Tongue (tissue), 1 donor: ENCODE measurements at regions not wholly inside any gene's neighbourhood (a gene's known extent, or its start where the extent isn't known, plus 50 kb on each side); places are given as distances from the start of the nearest gene placed in this dataset.
"Not testable (repeated sequence)": the region's sequence is repeated elsewhere in the genome, so short reads cannot be mapped to it uniquely, and the experiment has no call there.

Experiments
- DNase-seq: peaks from one replicate; pipeline ENCODE4 v3.0.0-alpha.2; 2015

DNA sequence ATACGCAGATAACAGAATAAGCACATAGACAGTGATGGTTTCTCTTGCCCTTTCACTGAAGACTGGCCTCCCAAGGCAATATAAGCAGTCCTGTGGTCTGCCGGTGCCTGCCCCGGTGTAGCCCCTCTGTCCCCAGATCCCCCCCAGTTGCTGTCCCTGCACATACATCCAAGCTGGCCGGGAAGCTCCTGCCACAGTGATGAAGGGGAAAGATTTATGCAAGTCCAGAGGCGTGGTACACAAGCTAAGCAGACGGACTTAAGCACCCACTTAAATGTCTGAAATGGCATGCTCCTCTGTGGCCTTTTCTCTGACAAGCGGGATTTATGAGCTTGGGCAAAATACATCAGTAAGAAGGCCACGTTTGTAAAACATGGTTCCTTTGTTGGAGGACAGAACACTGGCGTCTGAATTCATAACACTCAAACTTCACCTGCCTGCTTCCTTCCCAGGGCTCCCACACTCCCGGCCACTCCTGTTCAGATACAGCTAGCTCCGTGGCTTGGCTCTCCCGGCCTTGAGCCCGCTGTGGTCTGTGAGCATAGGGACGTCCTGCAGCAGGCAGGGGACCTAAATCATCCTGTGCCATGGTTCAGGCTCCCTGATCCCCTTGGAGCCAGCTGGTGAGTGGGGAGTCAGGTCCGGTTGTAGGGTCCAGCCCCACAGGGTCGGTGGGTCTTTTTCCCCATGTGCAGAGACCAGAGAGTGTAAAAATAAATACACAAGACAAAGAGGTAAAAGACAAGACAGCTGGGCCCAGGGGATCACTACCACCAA, 61.7 kb upstream of the PPP2R2D start:
- DNase-seq = no peak

GRCh38 chr10:131839880-131840787, 60.7 kb upstream of the PPP2R2D start:
- DNase-seq = not testable (repeated sequence)

GRCh38 chr10:131840788-131841118, 60.1 kb upstream of the PPP2R2D start:
- no peak for DNase-seq

GRCh38 chr10:131841131-131841660, 59.6 kb upstream of the PPP2R2D start:
- DNase-seq = no peak

DNA sequence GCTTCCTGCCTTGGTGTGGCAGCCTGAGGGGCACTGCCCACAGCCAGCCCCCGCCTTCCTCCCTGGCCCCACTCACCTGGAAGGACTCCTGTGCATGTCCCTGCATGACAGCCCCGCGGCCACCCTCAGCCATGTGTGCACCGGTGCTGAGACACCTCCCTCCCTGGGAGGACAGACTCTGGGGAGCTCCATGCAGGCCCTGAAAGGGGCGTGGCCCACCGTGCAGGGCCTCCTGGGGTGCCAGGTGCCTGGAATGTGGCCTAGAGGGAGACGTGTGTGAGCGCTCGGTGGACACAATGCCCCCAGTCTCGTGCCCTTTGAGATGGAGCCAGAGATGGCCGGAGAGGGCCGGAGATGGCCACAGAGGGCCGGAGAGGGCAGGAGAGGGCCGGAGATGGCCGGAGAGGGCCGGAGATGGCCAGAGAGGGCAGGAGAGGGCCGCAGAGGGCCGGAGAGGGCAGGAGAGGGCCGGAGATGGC, 59.1 kb upstream of the PPP2R2D start:
- DNase-seq = no peak

DNA sequence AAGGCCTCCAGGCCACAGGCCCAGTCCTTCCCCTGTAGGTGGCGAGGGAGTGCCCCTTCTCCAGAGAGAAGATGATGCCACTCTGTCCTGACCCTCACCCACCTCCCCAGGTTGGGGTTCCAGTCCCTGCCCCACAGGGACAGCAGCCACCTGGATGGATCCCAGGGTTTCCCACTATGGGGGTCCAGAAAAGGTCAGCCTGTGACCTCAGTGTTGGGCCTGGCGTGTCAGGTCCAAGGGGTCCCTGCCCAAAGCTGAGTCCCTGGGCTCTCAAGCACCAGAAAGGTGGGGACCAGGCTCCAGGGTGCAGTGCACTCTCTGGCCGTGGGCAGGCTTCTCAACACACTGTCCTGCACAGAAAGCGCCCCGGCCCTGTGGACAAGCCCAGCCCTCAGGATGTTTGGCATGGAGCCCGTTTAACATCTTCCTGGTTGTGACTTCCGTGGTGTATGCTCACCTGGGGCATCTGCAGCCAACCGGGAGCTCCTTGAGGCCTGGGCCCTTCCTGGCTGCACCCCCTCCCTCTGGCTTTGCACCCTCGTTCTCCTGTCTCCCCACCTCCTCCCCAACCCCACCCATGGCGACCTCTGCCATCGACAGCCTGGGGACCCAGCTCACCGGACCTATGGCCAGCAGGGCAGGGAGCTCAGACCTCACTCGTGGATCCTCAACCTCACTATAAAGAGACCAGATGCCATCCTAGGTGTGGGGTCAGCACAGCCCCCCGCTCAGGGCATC, 58.3 kb upstream of the PPP2R2D start:
- DNase-seq = no peak

DNA sequence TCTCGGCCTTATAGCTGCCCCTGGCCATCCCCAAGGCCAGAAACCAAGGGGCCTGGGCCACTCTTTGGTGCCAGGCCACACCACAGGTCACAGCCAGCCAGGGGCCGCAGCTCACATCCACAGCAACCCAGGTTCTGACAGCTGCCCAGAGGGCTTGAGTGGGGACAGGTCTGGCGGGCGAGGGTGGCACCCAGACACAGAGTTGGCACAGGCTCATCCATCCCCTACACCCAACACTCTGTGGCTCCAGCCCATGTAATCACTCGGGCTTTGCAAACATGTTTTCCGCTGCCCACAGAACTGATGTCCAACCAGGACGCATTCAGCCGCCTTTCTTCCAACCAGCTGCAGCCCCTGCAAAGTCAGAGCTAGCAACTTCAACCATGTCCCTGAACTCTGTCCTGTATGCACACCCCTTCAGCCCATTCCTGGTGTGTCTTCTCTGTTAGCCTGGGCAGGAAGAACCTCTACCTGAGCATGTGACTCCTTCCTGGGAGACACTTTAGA, 57.7 kb upstream of the PPP2R2D start:
- DNase-seq = no peak

DNA sequence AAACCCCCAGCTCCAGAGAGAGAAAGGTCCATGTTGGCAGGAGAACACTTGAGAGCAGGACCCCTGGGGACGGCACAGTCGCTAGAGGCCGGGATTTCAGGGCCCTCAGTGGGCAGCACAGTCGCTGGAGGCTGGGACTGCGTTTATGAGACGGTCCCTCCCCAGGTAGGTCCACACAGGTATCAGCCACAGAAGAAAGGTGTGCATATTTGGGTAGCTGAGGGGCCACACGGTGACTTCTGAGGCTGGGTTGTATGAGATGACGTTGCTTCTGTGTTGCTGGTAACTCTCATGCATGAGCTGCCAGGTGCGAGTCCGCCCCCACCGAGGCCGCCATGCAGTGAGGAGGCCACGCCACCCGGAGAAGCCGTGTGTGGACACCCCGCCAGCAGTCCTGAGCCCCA, 56.9 kb upstream of the PPP2R2D start:
- DNase-seq = no peak

DNA sequence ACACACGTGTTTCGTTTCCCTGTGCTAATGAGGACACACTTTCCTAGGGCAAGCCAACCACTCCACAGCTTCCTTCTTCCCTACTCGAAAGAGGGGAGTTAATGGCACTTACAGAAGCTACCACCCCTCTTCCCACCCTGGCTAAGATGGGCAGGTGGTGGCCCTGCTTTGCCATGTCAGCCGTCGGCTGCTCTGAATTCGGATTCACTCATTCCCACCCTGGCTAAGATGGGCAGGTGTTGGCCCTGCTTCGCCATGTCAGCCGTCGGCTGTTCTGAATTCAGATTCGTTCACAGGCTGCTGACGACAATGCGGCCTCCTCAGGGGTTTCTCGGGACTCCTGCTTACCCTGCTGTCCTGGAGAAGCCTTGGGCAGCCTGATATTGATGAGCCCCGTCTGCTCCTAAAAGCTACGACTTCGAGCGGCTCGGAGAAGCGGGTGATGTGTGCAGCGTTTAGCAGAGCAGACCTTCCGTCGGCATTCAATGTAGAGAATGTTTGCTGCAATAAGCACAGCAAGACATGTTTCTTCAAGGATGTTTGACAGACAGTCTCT, 56.2 kb upstream of the PPP2R2D start:
- DNase-seq = no peak

DNA sequence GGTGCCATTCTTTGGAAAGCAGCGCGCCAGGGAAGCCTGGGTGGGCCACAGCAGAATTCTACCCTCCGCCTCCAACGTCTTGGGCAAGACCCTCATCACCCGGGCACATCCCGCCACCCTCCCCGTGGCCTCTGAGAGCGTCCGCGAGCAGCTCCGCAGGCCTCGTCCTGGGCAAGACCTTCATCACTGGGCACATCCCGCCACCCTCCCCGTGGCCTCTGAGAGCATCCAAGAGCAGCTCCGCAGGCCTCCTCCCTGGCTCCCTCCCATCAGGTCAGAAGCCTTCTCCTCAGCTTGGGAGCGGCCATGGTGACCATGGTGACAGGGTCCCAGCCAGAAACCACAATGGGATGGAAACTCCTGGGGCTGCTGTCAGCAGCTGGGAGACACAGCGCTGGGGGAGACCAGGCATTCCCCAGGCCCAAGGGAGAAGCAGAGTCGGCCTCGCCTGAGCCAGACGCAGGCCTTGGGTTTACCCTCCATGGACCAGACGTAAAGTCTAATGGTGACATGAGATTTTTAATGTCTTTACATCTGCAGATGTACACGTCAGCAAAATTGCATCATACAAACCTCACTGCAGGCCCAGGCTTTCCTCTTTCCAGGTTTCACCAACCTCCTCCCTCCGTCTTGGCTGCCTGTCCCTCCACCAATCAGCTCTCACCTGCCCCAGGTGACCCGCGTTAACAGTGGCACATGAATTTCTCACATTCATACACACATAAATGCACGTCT, 55.1 kb upstream of the PPP2R2D start:
- DNase-seq = no peak

DNA sequence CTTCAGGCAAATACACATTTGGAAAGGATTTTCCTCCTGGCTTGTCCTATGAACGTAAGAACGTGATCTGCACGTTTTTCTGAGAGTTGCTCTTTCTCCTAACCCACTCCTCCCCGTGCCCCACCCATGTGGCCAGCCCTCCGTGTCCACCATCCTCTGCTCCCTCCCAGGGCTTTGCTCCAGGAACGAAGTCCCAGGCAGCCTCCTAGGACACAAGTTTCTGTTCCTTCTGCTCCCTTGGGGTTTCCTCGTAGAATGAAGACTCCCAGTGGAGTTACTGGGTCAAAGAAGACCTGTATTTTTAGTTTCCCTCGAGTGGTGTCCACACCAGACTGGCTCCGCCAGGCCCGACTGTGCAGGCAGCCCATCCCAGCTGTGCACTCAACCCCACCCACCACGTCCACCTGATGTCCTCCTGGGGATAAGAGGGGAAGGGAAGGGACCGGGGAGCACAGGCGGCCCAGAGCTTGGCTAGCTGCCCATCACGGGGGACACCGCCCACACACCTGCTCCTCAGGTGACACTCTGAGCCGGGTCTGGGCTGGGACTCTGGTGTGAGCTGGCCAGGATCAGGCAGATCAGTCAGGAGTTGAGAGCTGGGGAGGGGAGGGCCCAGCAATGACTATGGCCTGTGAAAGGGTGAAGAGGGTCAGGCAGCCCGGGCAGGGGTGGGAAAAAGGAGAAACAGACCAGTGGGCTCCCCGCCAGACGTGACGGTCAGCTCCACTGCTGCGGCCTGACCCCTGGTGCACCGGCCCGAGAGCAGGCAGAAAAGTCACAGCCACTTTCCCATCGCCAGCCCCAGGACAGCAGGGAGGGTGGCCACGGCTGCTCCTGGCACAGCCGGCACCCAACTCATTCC, 54.3 kb upstream of the PPP2R2D start:
- DNase-seq = no peak

DNA sequence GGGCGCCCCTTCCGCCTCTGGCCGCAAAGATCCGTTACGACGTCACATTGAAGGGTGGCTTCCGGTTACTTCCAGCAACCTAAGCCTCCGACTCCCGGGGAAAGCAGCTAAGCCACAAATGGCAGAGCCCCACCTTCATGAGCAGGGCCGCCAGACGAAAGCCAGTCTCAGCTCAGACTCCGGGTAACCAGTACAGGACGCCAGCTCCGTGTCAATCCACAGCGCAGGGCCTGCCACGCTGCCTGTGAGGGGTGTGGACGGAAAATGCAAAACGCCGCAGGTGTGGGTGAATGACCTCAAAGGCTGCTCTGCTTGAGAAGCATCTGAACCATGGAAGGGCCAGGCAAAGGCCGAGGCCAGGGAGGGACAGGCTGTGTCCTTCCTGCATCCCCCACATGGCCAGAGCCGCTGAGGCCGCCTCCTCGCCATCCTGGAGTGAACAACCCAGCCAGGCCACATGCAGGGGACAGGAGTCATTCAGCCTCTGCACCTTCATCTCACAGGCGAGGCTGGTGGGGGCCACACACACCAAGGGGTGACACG, 53.5 kb upstream of the PPP2R2D start:
- DNase-seq = peak; percentile 1

GRCh38 chr10:131848296-131848695, 52.5 kb upstream of the PPP2R2D start:
- no peak for DNase-seq

DNA sequence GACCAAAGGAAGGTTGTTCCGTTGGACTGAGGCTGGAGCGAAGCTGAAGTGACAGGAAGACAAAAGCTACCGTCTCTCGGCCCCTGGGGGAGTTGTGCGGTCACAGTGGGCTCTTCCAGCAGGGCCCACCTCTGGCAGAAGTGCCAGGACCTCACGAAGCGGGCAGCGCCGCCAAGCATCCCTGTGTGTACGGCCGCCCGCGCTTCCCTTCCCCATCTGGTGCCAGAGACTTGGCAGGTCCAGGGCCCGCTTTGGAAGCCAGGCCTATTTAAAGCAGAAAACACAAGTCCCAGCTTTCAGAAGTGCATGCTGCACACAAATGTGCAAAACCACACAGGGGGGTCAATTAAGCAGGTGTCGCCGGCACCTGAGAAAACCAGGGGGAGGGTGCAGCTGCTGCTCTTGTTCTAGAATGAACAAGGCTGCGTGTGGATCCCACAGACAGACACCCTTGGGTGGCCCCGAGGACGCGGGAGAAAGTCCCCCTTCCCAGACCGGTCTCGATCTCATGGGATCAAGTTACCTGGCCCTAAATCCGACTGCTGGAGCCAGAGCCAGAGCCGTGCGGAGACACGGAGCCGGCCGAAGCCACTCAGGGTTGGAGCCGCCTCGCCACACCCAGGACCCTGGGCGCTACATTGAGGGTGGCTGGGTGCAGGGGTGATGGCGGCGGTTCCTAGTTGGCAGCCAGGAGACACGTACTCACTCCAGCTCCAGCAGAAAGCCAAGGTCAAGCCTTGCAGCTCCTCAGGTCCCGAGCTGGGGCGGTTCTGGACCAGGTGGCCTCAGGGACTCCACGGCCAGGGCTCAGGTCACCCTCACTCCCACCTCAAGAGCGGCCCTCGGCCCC, 51.8 kb upstream of the PPP2R2D start:
- no peak for DNase-seq

- no peak for DNase-seq
Measured at GRCh38 chr10:131849591-131850382, 51.0 kb upstream of the PPP2R2D start.

GRCh38 chr10:131850383-131850870, 50.4 kb upstream of the PPP2R2D start:
- DNase-seq = no peak
